ENCODE measurements at regions not wholly inside any gene's neighbourhood (a gene's known extent, or its start where the extent isn't known, plus 50 kb on each side); places are given as distances from the start of the nearest gene placed in this dataset.
"Not testable (repeated sequence)": the region's sequence is repeated elsewhere in the genome, so short reads cannot be mapped to it uniquely, and the experiment has no call there.

DNA sequence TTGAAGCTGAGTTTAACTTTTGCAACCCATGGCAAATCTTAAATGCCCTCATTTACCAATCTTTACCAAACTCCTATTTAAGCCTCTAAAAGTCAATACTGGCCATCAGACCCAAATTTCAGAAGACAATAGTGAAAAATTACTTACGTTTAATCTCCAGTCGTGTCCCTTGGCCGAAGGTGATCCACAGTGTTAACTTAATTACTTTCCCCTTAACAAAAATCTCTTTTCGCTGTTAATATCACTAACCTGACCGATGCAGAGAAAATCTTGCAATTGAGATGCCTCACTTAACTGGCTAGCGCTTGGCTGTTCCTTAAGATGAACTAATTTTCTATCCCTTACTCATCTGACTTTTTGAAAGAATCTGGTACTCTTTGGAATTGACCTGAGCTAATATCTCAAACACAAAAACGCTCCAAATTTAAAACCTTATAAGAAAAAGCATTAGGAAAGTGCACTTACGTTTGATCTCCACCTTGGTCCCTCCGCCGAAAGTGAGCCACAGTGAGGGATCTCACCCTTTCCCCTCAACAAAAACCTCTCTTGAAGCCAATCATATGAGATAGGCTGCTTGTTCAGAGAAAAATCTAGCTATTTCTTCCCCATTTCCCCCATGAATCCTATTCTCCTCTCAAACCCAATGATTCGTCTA lies 169.1 kb downstream of the RPIA start:
- no peak for DNase-seq (ENCODE audit: low spot score)

DNA sequence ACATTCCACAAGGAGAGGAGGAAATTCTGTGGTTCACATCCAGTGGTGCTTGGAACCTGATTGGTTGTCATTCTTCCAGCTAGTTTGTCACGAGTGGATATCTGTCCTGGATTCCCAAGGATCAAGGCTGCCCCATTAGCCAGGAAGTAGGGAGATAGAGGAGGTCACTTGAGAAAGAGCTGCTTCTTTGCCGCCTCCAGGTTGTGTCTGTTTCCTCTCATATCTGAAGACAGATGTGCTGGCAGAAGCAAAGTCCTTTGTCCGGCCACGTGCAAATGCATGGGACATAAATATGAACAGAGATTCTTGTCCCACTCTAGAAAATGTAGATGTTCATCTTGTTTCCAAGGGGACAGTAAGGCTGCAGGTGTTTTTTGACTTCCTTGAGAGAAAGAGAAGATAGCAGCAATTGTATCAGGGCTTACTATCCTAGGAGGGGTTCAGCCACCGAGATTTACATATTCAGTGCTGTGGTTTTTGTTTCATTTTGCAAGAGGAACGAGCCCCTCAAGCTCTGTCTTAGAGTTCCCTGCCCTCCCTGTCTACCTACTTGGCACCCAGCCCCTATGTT lies 174.4 kb downstream of the RPIA start:
- no peak for DNase-seq (ENCODE audit: low spot score)

DNA sequence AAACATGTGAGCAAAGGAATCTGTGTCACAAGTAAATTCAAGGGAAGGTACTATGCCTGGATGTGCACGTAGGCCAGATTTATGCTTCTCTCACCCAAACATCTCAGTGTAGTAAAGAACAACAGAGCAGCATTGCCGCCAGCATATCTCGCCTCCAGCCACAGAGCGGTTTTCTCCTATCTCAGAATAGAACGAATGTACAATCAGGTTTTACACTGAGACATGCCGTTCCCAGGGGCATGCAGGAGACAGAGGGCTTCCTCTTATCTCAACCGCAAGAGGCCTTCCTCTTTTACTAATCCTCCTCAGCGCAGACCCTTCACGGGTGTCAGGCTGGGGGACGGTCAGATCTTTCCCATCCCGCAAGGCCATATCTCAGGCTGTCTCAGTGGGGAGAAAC lies 175.3 kb downstream of the RPIA start:
- no peak for DNase-seq (ENCODE audit: low spot score)

DNA sequence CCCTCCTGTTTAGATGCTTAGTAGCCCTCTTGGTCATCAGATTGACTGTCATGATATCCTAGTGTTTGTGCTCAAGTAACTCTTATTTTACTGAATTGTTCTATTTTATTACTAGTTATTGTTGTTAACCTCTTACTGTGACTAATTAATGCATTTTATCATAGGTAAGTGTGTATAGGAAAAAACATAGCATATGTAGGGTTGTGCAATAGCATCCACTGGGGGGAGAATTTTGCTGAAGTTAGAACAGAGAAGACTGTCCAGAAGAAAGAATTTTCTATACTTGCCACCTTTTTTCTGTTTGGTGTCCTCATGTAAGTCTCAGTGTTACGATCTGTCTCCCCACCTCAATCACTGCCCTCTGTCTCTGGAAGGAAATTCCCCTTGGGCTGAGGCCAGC lies 177.4 kb downstream of the RPIA start:
- no peak for DNase-seq (ENCODE audit: low spot score)

DNA sequence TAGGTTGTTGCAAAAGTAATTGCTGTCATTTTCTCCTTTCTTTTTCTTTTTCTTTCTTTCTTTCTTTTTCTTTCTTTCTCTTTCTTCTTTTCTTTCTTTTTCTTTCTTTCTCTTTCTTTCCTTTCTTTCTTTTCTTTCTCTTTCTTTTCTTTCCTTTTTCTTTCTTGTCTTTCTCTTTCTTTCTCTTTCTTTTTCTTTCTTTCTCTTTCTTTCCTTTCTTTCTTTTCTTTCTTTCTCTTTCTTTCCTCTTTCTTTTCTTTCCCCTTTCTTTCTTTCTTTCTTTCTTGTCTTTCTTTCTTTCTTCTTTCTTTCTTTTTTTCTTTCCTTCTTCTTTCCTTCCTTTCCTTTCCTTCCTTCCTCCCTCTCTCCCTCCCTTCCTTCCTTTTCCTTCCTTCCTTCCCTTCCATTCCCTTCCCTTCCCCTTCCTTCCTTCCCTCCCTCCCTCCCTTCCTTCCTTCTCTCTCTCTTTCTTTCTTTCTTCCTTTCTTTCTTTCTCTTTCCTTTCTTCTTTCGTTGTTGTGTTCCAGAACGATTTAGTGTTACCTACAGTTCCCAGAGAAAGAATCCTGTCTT lies 178.9 kb downstream of the RPIA start:
- no peak for DNase-seq (ENCODE audit: low spot score)

DNA sequence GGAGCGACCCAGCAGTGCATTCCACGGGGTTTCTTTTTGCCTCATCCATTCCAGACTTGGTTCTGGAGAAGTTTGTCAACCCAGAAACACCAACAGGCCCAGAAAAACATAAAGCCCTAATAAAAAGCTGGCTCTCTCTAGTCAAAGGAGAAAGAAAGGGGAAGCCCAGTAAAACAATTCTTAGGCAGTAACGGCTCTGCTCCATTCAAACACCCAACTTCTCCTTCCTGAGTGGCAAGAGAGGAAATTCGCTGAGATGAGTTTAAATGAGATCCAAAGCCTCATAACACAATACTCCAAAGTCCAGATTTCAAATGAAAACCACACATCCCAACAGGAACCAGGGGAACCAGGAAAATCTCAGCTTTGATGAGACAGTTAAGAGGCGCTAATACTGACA lies 179.9 kb downstream of the RPIA start:
- no peak for DNase-seq (ENCODE audit: low spot score)

DNA sequence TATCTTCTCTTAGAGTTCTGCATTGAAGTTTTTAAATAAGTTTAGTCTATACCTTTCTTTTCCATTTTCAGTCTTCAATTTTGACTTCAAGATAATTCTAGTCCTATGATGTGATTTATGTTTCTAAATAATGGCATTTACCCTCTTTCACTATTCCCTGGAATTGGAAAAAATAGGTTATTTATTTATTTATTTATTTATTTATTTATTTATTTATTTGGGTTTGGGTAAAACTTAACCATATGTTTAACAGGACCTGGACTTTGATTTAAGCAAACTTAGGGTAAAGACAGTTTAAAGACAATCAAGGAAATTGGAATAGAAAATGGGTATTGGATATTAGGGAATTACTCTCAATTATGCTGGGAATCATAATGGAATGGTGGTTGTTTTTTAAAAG lies 182.1 kb downstream of the RPIA start:
- DNase-seq (ENCODE audit: low spot score): no peak

DNA sequence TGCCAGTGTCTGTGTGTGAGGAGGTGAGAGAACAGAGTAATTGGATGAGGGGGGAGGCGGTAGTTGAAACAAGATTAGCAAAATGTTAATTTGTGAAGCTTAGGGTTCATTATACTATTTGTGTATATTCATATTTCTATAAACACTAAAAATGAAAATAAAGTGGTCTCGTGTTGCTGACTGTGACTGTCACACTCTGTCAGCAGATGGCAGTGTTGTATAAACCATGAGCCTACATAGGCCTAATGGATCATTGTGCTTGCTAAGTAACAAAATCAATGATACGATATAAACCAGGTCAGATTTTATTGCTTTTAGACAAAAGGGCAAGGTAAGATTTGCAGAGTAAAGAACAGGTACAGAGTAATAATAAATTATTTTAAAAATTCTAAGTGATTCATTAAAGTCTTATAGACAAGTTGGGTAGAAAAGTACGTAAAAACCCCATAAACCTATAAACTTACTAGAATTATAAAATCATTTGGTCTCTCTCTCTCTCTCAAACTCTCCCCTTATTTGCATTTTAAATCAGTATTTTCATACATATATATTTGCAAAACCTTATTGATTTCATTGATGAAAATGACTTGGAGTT lies 182.7 kb downstream of the RPIA start:
- DNase-seq (ENCODE audit: low spot score): peak; percentile 63

DNA sequence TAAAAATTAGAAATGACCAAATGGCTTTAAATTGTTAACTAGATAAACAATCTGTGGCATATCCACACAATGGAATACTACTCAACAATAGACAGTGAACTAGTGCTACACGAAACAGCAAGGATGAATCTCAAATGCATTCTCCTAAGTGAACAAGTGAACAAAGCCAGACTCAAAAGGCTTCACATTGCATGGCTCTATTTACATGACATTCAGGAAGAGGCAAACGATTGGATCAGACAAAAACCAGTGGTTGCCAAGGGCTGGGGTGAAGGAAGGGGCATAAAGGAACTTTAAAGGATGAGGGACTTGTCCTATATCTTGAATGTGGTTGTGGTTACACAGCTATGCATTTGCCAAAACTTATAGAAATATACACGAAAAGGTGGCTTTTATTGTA lies 184.3 kb downstream of the RPIA start:
- DNase-seq (ENCODE audit: low spot score): no peak

DNA sequence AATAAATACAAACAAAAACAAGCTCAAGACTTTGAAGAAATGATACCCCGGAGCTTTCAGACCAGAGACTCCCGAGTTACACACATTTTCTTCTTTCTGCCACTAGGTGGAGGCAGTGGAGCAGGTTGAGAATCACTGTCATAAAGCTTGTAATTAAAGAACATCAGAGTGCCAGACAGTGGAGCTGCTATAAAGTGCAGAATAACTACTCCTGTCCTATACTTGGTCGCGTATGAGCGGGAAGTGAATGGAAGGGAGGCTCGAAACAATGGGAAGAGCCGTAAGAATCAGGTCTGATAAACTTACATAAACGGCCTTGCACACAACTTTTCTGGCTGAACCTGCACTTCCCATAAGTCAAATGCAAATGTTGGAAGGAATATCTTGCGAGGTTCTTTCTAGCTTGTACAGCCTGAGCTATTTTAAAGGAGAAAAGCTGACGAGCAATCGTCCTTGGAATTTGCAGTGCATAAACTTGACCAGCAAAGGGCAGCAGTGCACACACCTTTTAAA lies 189.0 kb downstream of the RPIA start:
- peak; percentile 73 for DNase-seq (ENCODE audit: low spot score)

DNA sequence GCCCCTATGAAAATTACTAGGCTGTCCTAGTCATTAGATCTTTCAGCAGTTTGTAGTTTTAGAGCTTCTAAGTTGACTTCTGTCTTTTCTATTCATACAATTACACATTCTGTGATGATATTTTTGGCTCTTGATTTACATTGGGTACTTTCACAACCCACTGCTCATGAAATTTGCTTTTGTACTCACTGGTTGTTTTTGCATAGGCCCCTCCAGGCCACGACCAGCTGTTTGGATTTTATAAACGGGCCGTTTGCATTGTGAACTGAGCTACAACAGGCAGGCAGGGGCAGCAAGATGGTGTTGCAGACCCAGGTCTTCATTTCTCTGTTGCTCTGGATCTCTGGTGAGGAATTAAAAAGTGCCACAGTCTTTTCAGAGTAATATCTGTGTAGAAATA lies 193.8 kb downstream of the RPIA start:
- no peak for DNase-seq (ENCODE audit: low spot score)

DNA sequence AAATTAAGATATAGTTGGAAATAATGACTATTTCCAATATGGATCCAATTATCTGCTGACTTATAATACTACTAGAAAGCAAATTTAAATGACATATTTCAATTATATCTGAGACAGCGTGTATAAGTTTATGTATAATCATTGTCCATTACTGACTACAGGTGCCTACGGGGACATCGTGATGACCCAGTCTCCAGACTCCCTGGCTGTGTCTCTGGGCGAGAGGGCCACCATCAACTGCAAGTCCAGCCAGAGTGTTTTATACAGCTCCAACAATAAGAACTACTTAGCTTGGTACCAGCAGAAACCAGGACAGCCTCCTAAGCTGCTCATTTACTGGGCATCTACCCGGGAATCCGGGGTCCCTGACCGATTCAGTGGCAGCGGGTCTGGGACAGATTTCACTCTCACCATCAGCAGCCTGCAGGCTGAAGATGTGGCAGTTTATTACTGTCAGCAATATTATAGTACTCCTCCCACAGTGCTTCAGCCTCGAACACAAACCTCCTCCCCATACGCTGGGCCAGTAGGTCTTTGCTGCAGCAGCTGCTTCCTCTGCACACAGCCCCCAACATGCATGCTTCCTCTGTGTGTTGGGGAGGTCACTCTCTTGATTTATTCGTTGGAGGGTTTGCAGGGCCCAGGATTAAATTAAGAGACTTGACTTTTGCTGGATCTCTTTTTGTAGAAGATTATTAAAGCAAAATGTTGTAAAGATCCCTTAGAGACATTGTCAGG lies 194.4 kb downstream of the RPIA start:
- DNase-seq (ENCODE audit: low spot score): no peak

DNA sequence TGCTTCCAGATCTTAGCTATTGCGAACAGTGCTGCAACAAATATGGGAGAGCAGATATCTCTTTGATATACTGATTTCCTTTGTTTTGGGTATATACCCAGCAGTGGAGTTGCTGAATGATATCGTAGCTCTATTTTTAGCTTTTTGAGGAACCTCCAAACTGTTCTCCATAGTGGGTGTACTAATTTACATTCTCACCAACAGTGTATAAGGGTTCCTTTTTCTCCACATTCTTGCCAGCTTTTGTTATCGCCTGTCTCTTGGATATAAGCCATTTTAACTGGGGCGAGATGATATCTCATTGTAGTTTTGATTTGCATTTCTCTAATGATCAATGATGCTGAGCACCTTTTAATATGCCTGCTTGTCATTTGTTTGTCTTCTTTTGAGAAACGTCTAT lies 196.0 kb downstream of the RPIA start:
- not testable (repeated sequence) for DNase-seq (ENCODE audit: low spot score)

DNA sequence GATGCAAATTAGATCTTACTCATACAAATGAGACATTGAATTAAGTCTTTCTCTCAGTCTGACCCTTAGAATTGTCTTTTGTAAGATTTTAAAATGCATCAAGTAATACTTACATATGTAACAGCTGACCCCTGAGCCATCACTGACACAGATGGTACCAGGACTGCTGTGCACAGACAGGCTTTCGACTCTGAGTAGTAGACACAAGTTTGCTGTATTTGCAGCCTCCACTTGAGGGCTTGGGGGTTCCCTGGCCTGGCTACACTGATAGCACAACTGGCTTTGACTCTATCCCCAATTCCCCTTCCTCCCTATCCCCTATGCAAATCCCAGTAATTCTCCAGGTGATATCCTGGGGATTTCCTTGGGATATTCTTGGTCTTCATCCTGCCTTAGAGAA lies 200.7 kb downstream of the RPIA start:
- no peak for DNase-seq (ENCODE audit: low spot score)

DNA sequence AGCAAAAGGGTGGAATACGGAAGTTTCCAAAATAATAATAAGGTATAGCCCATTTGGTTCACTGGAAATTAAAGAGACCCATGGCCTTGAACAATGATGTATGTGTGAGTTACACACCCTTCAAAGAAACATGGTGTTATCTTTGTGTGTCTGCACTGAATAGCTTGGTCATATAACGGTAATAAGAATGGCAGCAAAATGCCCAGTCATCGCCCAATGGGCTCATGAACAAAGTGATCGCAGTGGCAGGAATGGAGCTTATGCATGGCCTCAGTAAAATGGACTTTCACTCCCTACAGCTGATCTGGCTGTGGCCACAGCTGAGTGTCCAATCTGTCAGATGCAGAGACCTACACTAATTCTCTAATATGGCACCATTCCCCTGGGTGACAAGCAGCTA lies 201.3 kb downstream of the RPIA start:
- no peak for DNase-seq (ENCODE audit: low spot score)

DNA sequence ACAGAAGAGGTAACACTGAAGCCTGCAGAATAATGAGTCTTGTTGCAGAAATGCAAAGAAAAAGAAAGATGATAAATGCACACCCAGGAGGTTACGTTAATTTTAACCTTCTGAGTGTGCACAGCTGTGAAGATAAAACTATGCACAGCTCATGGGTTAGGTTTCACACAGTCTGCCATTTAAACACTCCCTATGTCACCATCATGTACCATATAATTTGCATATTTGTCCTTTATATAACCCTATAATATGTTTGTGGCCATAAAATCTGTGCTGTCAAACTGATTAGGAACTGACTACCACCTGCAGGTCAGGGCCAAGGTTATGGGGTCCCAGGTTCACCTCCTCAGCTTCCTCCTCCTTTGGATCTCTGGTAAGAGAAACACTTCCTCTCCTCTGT lies 205.5 kb downstream of the RPIA start:
- no peak for DNase-seq (ENCODE audit: low spot score)

DNA sequence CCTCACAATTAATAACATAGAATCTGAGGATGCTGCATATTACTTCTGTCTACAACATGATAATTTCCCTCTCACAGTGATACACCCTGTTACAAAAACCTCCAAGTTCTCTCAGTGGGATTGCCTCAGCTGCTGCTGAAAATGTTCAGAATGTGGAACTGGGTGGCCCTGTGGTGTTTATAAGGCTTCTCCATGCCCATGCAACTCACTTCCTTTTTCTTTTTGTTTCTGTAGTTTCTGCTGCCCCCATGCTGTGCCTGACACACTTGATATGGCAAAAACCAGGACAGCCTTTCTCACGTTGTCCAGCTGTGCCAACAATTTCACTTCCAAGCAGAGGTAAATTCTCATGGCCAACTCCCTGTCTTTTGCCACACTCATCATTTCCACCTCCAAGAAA lies 206.2 kb downstream of the RPIA start:
- no peak for DNase-seq (ENCODE audit: low spot score)

DNA sequence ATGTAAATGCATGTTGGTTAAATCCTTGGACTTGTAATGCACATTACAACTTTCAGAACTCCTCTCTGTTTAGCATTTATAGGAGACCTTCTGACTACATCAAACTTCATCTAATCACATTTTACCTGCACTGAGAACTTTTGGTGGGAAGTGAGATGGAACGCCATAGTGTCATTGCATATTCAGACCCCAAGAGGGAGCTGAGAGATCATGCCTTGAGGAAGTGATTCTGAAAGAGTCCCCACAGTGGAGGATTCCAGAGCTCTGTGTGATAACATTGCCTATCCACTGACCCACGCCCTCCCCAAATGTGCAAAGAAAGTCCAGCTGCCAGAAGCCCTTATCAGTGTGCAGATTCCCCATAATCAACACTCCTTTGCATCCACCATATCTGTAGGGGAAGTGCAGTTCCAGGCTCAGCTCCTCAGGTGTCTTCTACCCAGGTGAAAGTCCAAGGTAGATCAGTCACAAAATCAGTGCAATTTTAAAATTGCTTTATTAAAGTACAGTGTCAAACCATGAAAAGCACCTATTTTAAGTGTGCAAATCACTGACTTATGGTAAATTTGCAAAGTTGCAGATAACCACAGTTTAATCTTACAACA lies 212.4 kb downstream of the RPIA start:
- peak; percentile 61 for DNase-seq (ENCODE audit: low spot score)

DNA sequence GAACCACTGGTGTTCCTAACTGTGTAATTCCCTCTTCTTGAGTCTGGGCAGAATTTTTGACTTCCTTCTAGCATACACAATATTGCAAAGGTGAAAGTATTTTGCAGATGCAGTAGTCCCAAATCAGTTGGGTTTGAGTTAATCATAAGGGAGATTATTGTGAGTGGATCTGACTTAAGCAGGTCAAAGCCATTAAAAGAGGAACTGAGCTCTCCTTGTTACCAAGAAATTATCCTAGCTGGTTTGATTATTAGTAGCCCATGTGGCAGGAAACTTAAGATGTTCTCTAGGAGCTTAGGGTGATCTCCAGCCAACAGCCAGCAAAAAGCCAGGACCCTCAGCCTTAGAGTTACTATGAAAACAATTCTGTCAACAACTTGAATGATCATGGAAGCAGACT lies 221.8 kb downstream of the RPIA start:
- no peak for DNase-seq (ENCODE audit: low spot score)

DNA sequence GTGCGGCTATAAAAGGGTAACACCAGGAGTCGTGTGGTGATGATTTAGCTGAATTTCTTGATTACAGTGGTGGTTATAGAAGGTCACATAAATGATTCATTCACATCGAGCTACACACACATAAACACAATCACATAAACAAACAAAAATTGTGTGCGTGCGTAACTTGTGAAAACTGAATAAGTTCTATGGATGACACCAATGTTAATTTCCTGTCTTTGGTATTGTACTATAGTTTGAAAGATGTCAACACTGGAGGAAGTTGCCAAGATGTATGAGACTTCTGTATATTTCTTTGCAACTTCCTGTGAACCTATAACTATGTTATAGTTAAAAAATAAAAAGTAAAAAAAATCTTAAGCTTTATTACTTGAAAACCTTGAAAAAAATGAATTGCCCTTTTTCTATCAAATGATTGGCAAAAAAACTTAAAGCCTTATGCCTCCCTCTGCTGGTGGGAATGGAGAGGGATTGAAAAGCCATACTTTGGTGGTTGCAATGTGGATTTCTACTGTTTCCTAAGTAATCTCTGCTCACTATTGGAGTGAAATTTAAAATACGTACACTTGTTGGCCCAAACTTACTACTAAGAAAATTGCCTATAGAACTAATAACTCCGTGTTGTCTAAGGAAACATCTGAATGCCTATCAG lies 227.7 kb downstream of the RPIA start:
- peak; percentile 53 for DNase-seq (ENCODE audit: low spot score)

DNA sequence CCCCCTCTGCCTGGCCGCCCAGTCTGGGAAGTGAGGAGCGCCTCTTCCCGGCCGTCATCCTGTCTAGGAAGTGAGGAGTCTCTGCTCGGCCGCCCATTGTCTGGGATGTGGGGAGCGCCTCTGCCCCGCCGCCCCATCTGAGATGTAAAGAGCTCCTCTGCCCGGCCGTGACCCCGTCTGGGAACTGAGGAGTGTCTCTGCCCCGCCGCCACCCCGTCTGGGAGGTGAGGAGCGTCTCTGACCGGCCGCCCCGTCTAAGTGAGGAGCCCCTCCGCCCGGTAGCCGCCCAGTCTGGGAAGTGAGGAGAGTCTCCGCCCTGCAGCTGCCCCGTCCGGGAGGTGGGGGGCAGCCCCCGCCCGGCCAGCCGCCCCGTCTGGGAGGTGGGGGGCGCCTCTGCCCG lies 228.9 kb downstream of the RPIA start:
- not testable (repeated sequence) for DNase-seq (ENCODE audit: low spot score)

DNA sequence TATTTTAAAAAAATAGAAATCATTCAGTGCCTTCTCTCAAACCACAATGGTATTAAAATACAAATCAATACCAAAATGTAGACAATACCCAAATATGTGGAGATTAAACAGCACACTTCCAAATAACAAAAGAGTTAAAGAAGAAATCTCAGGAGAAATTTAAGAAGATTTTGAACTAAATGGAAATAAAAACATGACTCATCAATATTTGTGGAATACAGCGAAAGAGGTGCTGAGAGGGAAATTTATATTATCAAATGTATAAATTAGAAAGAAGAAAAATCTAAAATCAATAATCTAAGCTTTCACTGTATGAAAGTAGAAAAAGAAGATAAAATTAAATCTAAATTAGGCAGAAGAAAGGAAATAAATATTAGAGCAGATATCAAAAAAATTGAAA lies 233.1 kb downstream of the RPIA start:
- no peak for DNase-seq (ENCODE audit: low spot score)
